HEK293 (cell line): ENCODE measurements at regions not wholly inside any gene's neighbourhood (a gene's known extent, or its start where the extent isn't known, plus 50 kb on each side); places are given as distances from the start of the nearest gene placed in this dataset.

ENCODE experiments used
- CTCF ChIA-PET: fragments of 350-600 bp; formaldehyde crosslinking; extraction: SDS; loops from one replicate; lab custom pipeline; 2021; ENCODE audit warnings: antibody characterized with exemption; lab: Yijun Ruan, JAX
- POLR2A ChIA-PET: fragments of 300-600 bp; formaldehyde crosslinking; extraction: SDS; loops from one replicate; lab custom pipeline; 2020; ENCODE audit warnings: antibody characterized with exemption, inconsistent platforms; lab: Yijun Ruan, JAX
- H3K27ac ChIP-seq: fragments of 200-500 bp; sonication (Bioruptor generic); 2 replicates; pipeline ENCODE4 v1.5.1; 2014; ENCODE audit warnings: low read depth, low read length, control low read depth, inconsistent platforms; ENCODE audit errors: extremely low read depth
- H3K36me3 ChIP-seq, 2 experiments: fragments of 200-500 bp in 1 of 2; sonication (Bioruptor generic) in 1 of 2; 1 replicate in 1 of 2; 2 replicates in 1 of 2; pipeline ENCODE4 v1.5.1; 2014 to 2017; ENCODE audit warnings: inconsistent platforms in 2 of 2, low read length in 2 of 2; ENCODE audit not compliant: control insufficient read depth in 2 of 2, insufficient read depth in 1 of 2
- H3K4me1 ChIP-seq: fragments of 200-500 bp; sonication (Bioruptor generic); 2 replicates; pipeline ENCODE4 v1.5.1; 2014; ENCODE audit warnings: mild to moderate bottlenecking, low read length, inconsistent platforms; ENCODE audit not compliant: control insufficient read depth, insufficient read depth
- H3K4me3 ChIP-seq: 2 replicates; pipeline ENCODE4 v1.5.1; 2011; ENCODE audit warnings: low read depth, mild to moderate bottlenecking, control low read depth, low read length, moderate library complexity
- H3K9me3 ChIP-seq: fragments of 200-500 bp; sonication (Bioruptor generic); 2 replicates; pipeline ENCODE4 v1.5.1; 2014; ENCODE audit warnings: low read depth, low read length, inconsistent platforms; ENCODE audit not compliant: control insufficient read depth, insufficient read depth
- KLF1 ChIP-seq: fragments of 450-650 bp; formaldehyde crosslinking; IDR thresholded peaks from 2 replicates; pipeline ENCODE4 v1.5.1; 2016; ENCODE audit warnings: missing biosample characterization, missing genetic modification characterization
- KLF17 ChIP-seq: fragments of 450-650 bp; formaldehyde crosslinking; IDR thresholded peaks from 2 replicates; pipeline ENCODE4 v1.5.1; 2016; ENCODE audit warnings: missing biosample characterization, missing genetic modification characterization
- TCF7L2 ChIP-seq: IDR thresholded peaks from 2 replicates; pipeline ENCODE4 v1.6.1; 2011; ENCODE audit warnings: low read depth, mild to moderate bottlenecking, inconsistent platforms, low read length, moderate library complexity, borderline replicate concordance
- YY1 ChIP-seq: fragments of 450-650 bp; formaldehyde crosslinking; IDR thresholded peaks from 2 replicates; pipeline ENCODE4 v1.5.1; 2018; ENCODE audit warnings: missing biosample characterization, missing genetic modification characterization
- ZBTB49 ChIP-seq: fragments of 450-650 bp; formaldehyde crosslinking; IDR thresholded peaks from 2 replicates; pipeline ENCODE4 v1.5.1; 2016; ENCODE audit warnings: missing biosample characterization, missing genetic modification characterization, low read depth
- ZFHX2 ChIP-seq: fragments of 450-650 bp; formaldehyde crosslinking; conservative IDR thresholded peaks from 2 replicates; pipeline ENCODE4 v1.5.1; 2016; ENCODE audit warnings: missing biosample characterization, missing genetic modification characterization
- ZNF112 ChIP-seq: fragments of 450-650 bp; formaldehyde crosslinking; IDR thresholded peaks from 2 replicates; pipeline ENCODE4 v1.5.0; 2017; ENCODE audit warnings: missing biosample characterization, missing genetic modification characterization
- ZNF148 ChIP-seq: fragments of 450-650 bp; formaldehyde crosslinking; IDR thresholded peaks from 2 replicates; pipeline ENCODE4 v1.5.0; 2017; ENCODE audit warnings: missing biosample characterization, missing genetic modification characterization, borderline replicate concordance
- ZNF157 ChIP-seq: fragments of 450-650 bp; formaldehyde crosslinking; IDR thresholded peaks from 2 replicates; pipeline ENCODE4 v1.5.1; 2016; ENCODE audit warnings: missing biosample characterization, missing genetic modification characterization
- ZNF18 ChIP-seq: fragments of 450-650 bp; formaldehyde crosslinking; IDR thresholded peaks from 2 replicates; pipeline ENCODE4 v1.5.1; 2016; ENCODE audit warnings: missing biosample characterization, missing genetic modification characterization
- ZNF221 ChIP-seq: fragments of 450-650 bp; formaldehyde crosslinking; IDR thresholded peaks from 2 replicates; pipeline ENCODE4 v1.5.1; 2017; ENCODE audit warnings: missing biosample characterization, missing genetic modification characterization, borderline replicate concordance
- ZNF37A ChIP-seq: fragments of 450-650 bp; IDR thresholded peaks from 2 replicates; pipeline ENCODE4 v1.5.1; 2018; ENCODE audit warnings: missing biosample characterization, missing genetic modification characterization
- ZNF398 ChIP-seq: fragments of 450-650 bp; formaldehyde crosslinking; IDR thresholded peaks from 2 replicates; pipeline ENCODE4 v1.5.1; 2017; ENCODE audit warnings: missing biosample characterization, missing genetic modification characterization
- ZNF549 ChIP-seq: fragments of 450-650 bp; IDR thresholded peaks from 2 replicates; pipeline ENCODE4 v1.5.1; 2018; ENCODE audit warnings: missing biosample characterization, missing genetic modification characterization, mild to moderate bottlenecking, inconsistent platforms, moderate library complexity
- ZNF623 ChIP-seq: fragments of 450-650 bp; formaldehyde crosslinking; IDR thresholded peaks from 2 replicates; pipeline ENCODE4 v1.5.1; 2016; ENCODE audit warnings: missing biosample characterization, missing genetic modification characterization
- ZNF645 ChIP-seq: fragments of 450-650 bp; formaldehyde crosslinking; IDR thresholded peaks from 2 replicates; pipeline ENCODE4; 2016; ENCODE audit warnings: missing biosample characterization, missing genetic modification characterization
- ZNF701 ChIP-seq: fragments of 450-650 bp; formaldehyde crosslinking; IDR thresholded peaks from 2 replicates; pipeline ENCODE4 v1.5.1; 2016; ENCODE audit warnings: missing biosample characterization, missing genetic modification characterization
- ZNF837 ChIP-seq: fragments of 450-650 bp; formaldehyde crosslinking; IDR thresholded peaks from 2 replicates; pipeline ENCODE4 v1.5.1; 2016; ENCODE audit warnings: missing biosample characterization, missing genetic modification characterization
- ZSCAN18 ChIP-seq: fragments of 450-650 bp; formaldehyde crosslinking; IDR thresholded peaks from 2 replicates; pipeline ENCODE4 v1.5.1; 2016; ENCODE audit warnings: missing biosample characterization, missing genetic modification characterization

GRCh38 chr11:70924108-70924507 is 328.3 kb downstream of the SHANK2 start:
- no peak for TF ChIP-seq ZSCAN18
- TF ChIP-seq YY1 (tag by site-specific recombination), result no peak
- TF ChIP-seq ZFHX2 (tag by site-specific recombination), result no peak
- TF ChIP-seq, all 188 proteins: peak for 0
- Histone ChIP-seq H3K36me3 (no peaks in the 10 kb centered on the region), H3K4me1 (no peaks in the 10 kb centered on the region), H3K9me3 (no peaks in the 10 kb centered on the region), H3K27ac (no peak overlapping the region), H3K4me3 (no peak overlapping the region)
- POLR2A ChIA-PET, result no interaction called here
- CTCF ChIA-PET, result no interaction called here

GRCh38 chr11:70925238-70925637 is 327.1 kb downstream of the SHANK2 start:
- TF ChIP-seq ZNF37A (tag by site-specific recombination) (no peak), ZNF148 (tag by site-specific recombination) (no peak), ZNF837 (no peak), ZNF18 (no peak), KLF17 (tag by site-specific recombination) (no peak)
- ChIA-PET POLR2A (no interaction called here), CTCF (no interaction called here)
- Histone ChIP-seq H3K4me3 (no peak overlapping the region), H3K9me3 (no peaks in the 10 kb centered on the region), H3K27ac (no peak overlapping the region), H3K36me3 (no peaks in the 10 kb centered on the region), H3K4me1 (no peaks in the 10 kb centered on the region)

GRCh38 chr11:70926543-70927201 is 325.7 kb downstream of the SHANK2 start:
- Histone ChIP-seq H3K9me3 (no peaks in the 10 kb centered on the region), H3K4me3 (no peak overlapping the region), H3K27ac (no peak overlapping the region), H3K36me3 (no peaks in the 10 kb centered on the region), H3K4me1 (no peaks in the 10 kb centered on the region)
- POLR2A ChIA-PET, result no interaction called here
- CTCF ChIA-PET, result no interaction called here
- TF ChIP-seq ZNF549 (tag by site-specific recombination) (no peak), ZBTB49 (tag by site-specific recombination) (no peak), ZNF701 (tag by site-specific recombination) (no peak), ZNF398 (tag by site-specific recombination) (no peak), ZNF623 (tag by site-specific recombination) (no peak), ZNF221 (tag by site-specific recombination) (no peak), TCF7L2 (no peak), ZNF645 (tag by site-specific recombination) (no peak), ZNF112 (tag by site-specific recombination) (no peak), ZNF157 (tag by site-specific recombination) (no peak), KLF1 (no peak)
